Tibial artery (tissue), 4 donors: ENCODE measurements at regions not wholly inside any gene's neighbourhood (a gene's known extent, or its start where the extent isn't known, plus 50 kb on each side); places are given as distances from the start of the nearest gene placed in this dataset.

Experiments used
- DNase-seq, 2 donors: peaks; one replicate each; pipeline ENCODE4 v3.0.0-alpha.2; 2019
- H3K27ac ChIP-seq, 2 donors: fragments of 200-600 bp; sonication (generic) in 1 of 2; 1 replicate in 1 of 2; 2 replicates in 1 of 2; pipeline ENCODE4 v1.5.1; 2018 to 2019; ENCODE audit warnings: mild to moderate bottlenecking in 1 of 2
- H3K27me3 ChIP-seq, 2 donors: fragments of 200-600 bp; sonication (generic) in 1 of 2; one replicate each; pipeline versions ENCODE4 v1.5.1 to v1.6.0; 2016 to 2019
- H3K36me3 ChIP-seq, 3 donors: fragments of 200-600 bp; sonication (generic) in 2 of 3; one replicate each; pipeline ENCODE4 v1.5.1; 2016 to 2019; ENCODE audit warnings: mild to moderate bottlenecking in 2 of 3
- H3K4me1 ChIP-seq, 4 donors: fragments of 200-600 bp; sonication (generic) in 2 of 4; 1 replicate in 3 of 4; 2 replicates in 1 of 4; pipeline ENCODE4 v1.5.1; 2016 to 2019
- H3K4me3 ChIP-seq, 2 donors: fragments of 200-600 bp; sonication (generic) in 1 of 2; 1 replicate in 1 of 2; 2 replicates in 1 of 2; pipeline ENCODE4 v1.5.1; 2018 to 2019; ENCODE audit warnings: mild to moderate bottlenecking in 2 of 2
- H3K9me3 ChIP-seq, 3 donors: fragments of 200-600 bp; sonication (generic) in 1 of 3; one replicate each; pipeline ENCODE4 v1.5.1; 2016 to 2019
- CTCF ChIP-seq, 2 experiments: fragments of 200-600 bp in 1 of 2; fragments of 450-650 bp in 1 of 2; IDR thresholded peaks; one replicate each; pipeline ENCODE4 v1.5.1; 2017 to 2019; ENCODE audit warnings: antibody characterized with exemption in 2 of 2, mild to moderate bottlenecking in 1 of 2, moderate library complexity in 1 of 2
- intact Hi-C: fragments of 100-400 bp; cut with DNase I; formaldehyde crosslinking; loops from one replicate; pipeline ENCODE4 v1.15.0; 2023; ENCODE audit warnings: low total_unique reads

GRCh38 chr1:239526391-239526790 is 140.0 kb downstream of the CHRM3 start:
- intact Hi-C loops, result no loop called here

DNA sequence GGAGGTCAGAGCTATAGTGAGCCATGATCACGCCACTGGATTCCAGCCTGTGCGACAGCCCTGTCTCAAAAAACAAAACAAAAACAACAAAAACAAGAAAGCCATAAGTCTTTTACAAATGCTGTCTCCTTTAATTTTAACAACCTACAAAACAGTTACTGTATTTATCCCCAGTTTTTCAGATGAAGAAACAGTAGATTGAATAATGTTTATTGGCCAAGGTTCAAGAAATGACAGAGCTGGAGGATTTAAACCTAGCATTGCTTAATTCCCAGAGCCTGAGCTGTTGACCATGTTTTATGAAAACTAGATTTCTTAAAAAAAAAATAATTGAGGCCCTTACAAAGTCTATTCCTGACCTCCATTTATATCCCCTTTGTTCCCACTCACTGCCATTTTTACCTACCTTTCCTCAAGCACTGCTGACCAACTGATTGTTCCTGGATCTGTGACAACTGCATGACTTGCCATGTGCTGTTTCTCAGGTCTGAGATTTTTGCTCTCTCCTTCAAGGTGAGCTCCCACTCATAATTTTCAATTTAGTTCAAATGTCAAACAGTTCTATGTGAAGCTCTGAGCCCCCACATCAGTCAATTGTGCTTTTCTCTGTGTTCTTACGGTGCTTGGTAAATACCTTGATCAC is 140.8 kb downstream of the CHRM3 start:
- no peak overlapping the region for H3K27ac ChIP-seq
- no peak overlapping the region for H3K4me3 ChIP-seq
- DNase-seq, result no peak
- H3K4me1 ChIP-seq, result no peaks in the 10 kb centered on the region
- intact Hi-C loops, result no loop called here
- no peaks in the 10 kb centered on the region for H3K36me3 ChIP-seq
- H3K27me3 ChIP-seq, result no peaks in the 10 kb centered on the region
- TF ChIP-seq CTCF (IDR thresholded peaks at IDR 0.05), result no peak
- H3K9me3 ChIP-seq, result no peaks in the 10 kb centered on the region

More at GRCh38 chr1:239526391-239526790, 140.0 kb downstream of the CHRM3 start:
- Histone ChIP-seq H3K9me3 (no peaks in the 10 kb centered on the region), H3K4me3 (no peak overlapping the region), H3K36me3 (no peaks in the 10 kb centered on the region), H3K4me1 (no peaks in the 10 kb centered on the region), H3K27ac (no peak overlapping the region), H3K27me3 (no peaks in the 10 kb centered on the region)
- DNase-seq, result no peak
- no peak for TF ChIP-seq CTCF (IDR thresholded peaks at IDR 0.05)

DNA sequence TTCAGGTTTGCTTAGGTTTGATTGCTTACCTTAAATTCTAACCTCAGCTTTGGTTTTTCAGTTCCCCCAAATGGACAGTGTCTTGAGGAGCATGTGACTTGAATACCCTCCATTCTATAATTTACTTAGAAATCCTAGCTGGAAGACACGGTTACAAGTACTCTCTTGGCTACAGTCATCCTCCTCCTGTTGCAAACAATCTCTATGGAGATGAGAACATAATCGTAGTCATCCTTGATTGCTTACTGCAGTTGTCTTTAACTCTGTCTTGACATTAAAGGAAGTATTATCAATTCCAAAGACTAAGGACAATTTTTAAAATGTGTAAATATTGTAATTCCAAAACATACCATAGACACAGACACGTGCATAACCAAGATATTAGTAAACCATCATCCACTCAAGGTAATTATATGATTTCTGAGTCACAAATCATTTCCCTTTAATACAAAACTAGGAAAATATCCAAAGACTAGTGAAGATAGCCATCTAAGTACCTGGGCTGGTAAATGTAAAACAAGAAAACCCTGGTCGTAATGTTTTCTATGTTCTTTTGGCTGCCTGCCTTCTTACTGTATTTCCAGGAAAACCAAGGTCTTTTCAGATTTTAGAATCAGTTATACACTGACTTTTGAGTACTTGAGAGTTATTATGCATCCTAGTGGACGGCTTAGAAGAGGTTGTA is 149.9 kb downstream of the CHRM3 start:
- intact Hi-C loops, result loop anchor here (10.0 kb wide), 1 partner anchor 1218 kb away; no protein-coding TSS in a partner anchor
- no peaks in the 10 kb centered on the region for H3K4me1 ChIP-seq
- TF ChIP-seq CTCF (IDR thresholded peaks at IDR 0.05), result no peak
- no peaks in the 10 kb centered on the region for H3K36me3 ChIP-seq
- no peak overlapping the region for H3K4me3 ChIP-seq
- H3K9me3 ChIP-seq, result no peaks in the 10 kb centered on the region
- H3K27ac ChIP-seq, result no peak overlapping the region
- no peak for DNase-seq
- no peaks in the 10 kb centered on the region for H3K27me3 ChIP-seq

DNA sequence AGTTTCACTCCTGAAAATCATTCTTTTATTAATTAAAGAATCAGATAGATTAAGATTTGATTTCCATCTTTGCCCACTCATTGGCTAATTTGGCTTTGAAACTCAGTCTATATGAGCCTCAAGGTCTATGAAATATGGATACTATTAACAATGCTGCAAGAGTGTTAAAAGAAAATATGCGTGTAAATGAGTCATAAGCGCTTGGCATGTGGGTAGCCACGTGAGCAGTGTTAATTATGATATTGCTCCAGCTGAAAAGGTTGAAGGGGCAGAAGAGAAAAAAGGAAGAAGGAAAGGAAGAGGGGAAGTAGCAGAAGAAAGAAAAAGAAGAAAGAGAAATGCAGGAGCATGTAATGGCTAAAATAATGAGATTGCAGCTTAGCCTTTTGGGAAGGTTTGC is 151.4 kb downstream of the CHRM3 start:
- Histone ChIP-seq H3K36me3 (no peaks in the 10 kb centered on the region), H3K4me3 (no peak overlapping the region), H3K27ac (no peak overlapping the region), H3K4me1 (no peaks in the 10 kb centered on the region), H3K27me3 (no peaks in the 10 kb centered on the region), H3K9me3 (no peaks in the 10 kb centered on the region)
- TF ChIP-seq CTCF (IDR thresholded peaks at IDR 0.05), result no peak
- no peak for DNase-seq
- intact Hi-C loops, result loop anchor here (10.0 kb wide), 1 partner anchor 1217 kb away; no protein-coding TSS in a partner anchor

DNA sequence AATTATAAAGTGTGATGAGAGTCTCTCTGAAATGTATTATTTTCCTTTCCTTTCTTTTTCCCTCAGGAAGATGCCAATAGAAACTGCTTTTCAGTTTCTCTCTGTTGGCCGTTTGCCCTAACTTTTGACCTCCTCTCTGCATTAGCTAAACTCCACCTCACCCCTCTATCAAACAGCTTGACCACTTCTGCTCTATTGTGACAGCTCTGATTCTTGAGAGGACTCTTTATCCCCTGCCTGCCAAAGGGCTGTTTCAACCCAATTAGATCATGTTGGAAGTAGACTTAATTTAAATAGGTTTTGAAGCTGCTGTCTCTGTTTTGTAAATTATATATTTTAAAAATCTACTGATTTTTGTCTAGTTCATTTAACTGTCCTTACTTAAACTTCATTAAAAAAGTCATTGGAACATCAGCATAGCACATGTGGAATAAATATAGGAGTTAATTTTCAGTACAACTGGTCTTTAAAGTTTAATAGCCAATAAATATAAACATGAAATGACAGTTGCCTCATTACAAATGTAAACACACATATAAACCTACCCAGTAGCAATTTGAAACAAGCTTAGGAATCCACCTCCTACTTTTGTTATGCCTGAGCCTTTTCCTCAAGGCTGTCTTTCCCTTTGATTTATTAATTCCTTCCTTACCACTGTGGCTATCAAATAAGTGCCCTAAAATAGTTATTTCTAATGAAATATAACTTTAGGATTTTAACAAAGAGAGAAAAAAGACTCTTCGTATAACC is 152.0 kb downstream of the CHRM3 start:
- no peak for DNase-seq
- Histone ChIP-seq H3K4me3 (no peak overlapping the region), H3K9me3 (no peaks in the 10 kb centered on the region), H3K27me3 (no peaks in the 10 kb centered on the region), H3K4me1 (no peaks in the 10 kb centered on the region), H3K36me3 (no peaks in the 10 kb centered on the region), H3K27ac (no peak overlapping the region)
- TF ChIP-seq CTCF (IDR thresholded peaks at IDR 0.05), result no peak
- intact Hi-C loops, result loop anchor here (10.0 kb wide), 1 partner anchor 1216 kb away; no protein-coding TSS in a partner anchor
